ENCODE measurements at regions not wholly inside any gene's neighbourhood (a gene's known extent, or its start where the extent isn't known, plus 50 kb on each side); places are given as distances from the start of the nearest gene placed in this dataset.
"Not testable (repeated sequence)": the region's sequence is repeated elsewhere in the genome, so short reads cannot be mapped to it uniquely, and the experiment has no call there.

- no peak for TF ChIP-seq TOX (CRISPR knock-in tag; IDR thresholded peaks at IDR 0.05; ENCODE audit: borderline replicate concordance)
- TF ChIP-seq CSDC2 (CRISPR knock-in tag; IDR thresholded peaks at IDR 0.05), result no peak
- TF ChIP-seq CREB5 (CRISPR knock-in tag; IDR thresholded peaks at IDR 0.05; ENCODE audit: low read depth), result no peak
- TF ChIP-seq ISL1 (CRISPR knock-in tag; IDR thresholded peaks at IDR 0.05), result no peak
- no peak for TF ChIP-seq TSHZ2 (CRISPR knock-in tag; IDR thresholded peaks at IDR 0.05)
- no peak for TF ChIP-seq ZNF70 (CRISPR knock-in tag; IDR thresholded peaks at IDR 0.05)
- TF ChIP-seq ESRRG (CRISPR knock-in tag; IDR thresholded peaks at IDR 0.05), result no peak
- TF ChIP-seq ZNF565 (CRISPR knock-in tag; conservative IDR thresholded peaks at IDR 0.05; ENCODE audit: low read depth), result no peak
- TF ChIP-seq SNAI2 (CRISPR knock-in tag; IDR thresholded peaks at IDR 0.05), result no peak
- no peak for TF ChIP-seq PATZ1 (CRISPR knock-in tag; IDR thresholded peaks at IDR 0.05; ENCODE audit: borderline replicate concordance)
- TF ChIP-seq ZFP30 (CRISPR knock-in tag; IDR thresholded peaks at IDR 0.05), result no peak
- TF ChIP-seq CSRNP3 (CRISPR knock-in tag; IDR thresholded peaks at IDR 0.05), result no peak
- TF ChIP-seq RARB (CRISPR knock-in tag; IDR thresholded peaks at IDR 0.05), result no peak
- TF ChIP-seq ZC3H10 (CRISPR knock-in tag; IDR thresholded peaks at IDR 0.05), result no peak
- TF ChIP-seq PPARA (CRISPR knock-in tag; IDR thresholded peaks at IDR 0.05; ENCODE audit: borderline replicate concordance), result no peak
- TF ChIP-seq ARNTL (CRISPR knock-in tag; IDR thresholded peaks at IDR 0.05; ENCODE audit: borderline replicate concordance, low read depth), result no peak
- no peak for TF ChIP-seq ZNF8 (CRISPR knock-in tag; IDR thresholded peaks at IDR 0.05)
- no peak for ATAC-seq
Observed at GRCh38 chrX:2554891-2555290, 54.1 kb upstream of the DHRSX start.

GRCh38 chrX:2554066-2554465 is 53.3 kb upstream of the DHRSX start:
- ATAC-seq, result not testable (repeated sequence)

- TF ChIP-seq GLIS3 (CRISPR knock-in tag; IDR thresholded peaks at IDR 0.05) (no peak), ZFP30 (CRISPR knock-in tag; IDR thresholded peaks at IDR 0.05) (no peak)
- ATAC-seq, result no peak
Observed at GRCh38 chrX:2552621-2553201, 51.9 kb upstream of the DHRSX start.

- ATAC-seq, result no peak
- TF ChIP-seq BACH2 (CRISPR knock-in tag; IDR thresholded peaks at IDR 0.05; ENCODE audit: borderline replicate concordance) (no peak), ISL1 (CRISPR knock-in tag; IDR thresholded peaks at IDR 0.05) (no peak), PPARA (CRISPR knock-in tag; IDR thresholded peaks at IDR 0.05; ENCODE audit: borderline replicate concordance) (no peak), TSHZ2 (CRISPR knock-in tag; IDR thresholded peaks at IDR 0.05) (no peak), ZC3H10 (CRISPR knock-in tag; IDR thresholded peaks at IDR 0.05) (no peak), TOX (CRISPR knock-in tag; IDR thresholded peaks at IDR 0.05; ENCODE audit: borderline replicate concordance) (no peak), POU6F1 (CRISPR knock-in tag; IDR thresholded peaks at IDR 0.05; ENCODE audit: borderline replicate concordance, low read depth) (no peak), RARB (CRISPR knock-in tag; IDR thresholded peaks at IDR 0.05) (no peak), ARNTL (CRISPR knock-in tag; IDR thresholded peaks at IDR 0.05; ENCODE audit: borderline replicate concordance, low read depth) (no peak), CSDC2 (CRISPR knock-in tag; IDR thresholded peaks at IDR 0.05) (no peak), CSRNP3 (CRISPR knock-in tag; IDR thresholded peaks at IDR 0.05) (no peak), GLIS3 (CRISPR knock-in tag; IDR thresholded peaks at IDR 0.05) (no peak), ZNF565 (CRISPR knock-in tag; conservative IDR thresholded peaks at IDR 0.05; ENCODE audit: low read depth) (no peak)
Observed at GRCh38 chrX:2550328-2551020, 49.7 kb upstream of the DHRSX start.
